PFSK-1 (cell line): ENCODE measurements at regions not wholly inside any gene's neighbourhood (a gene's known extent, or its start where the extent isn't known, plus 50 kb on each side); places are given as distances from the start of the nearest gene placed in this dataset.

Source experiments
- FOXP2 ChIP-seq: optimal IDR thresholded peaks from 2 replicates; pipeline ENCODE3; 2011; ENCODE audit warnings: borderline replicate concordance, control low read depth, inconsistent platforms; ENCODE audit not compliant: insufficient read depth; ENCODE audit errors: extremely low read length, extremely low read depth
- POLR2AphosphoS5 ChIP-seq: IDR thresholded peaks from 2 replicates; pipeline ENCODE4 v1.6.1; 2012; ENCODE audit warnings: low read depth, mild to moderate bottlenecking, control low read depth, low read length, moderate library complexity
- REST ChIP-seq, 2 experiments: IDR thresholded peaks; 2 replicates each; pipeline versions ENCODE4 v1.6.1 to v1.8.0; 2011 to 2012; ENCODE audit warnings: low read depth in 2 of 2, low read length in 2 of 2, control low read depth in 1 of 2, inconsistent platforms in 1 of 2, mild to moderate bottlenecking in 1 of 2, moderate library complexity in 1 of 2; ENCODE audit not compliant: insufficient read depth in 1 of 2
- SIN3A ChIP-seq: IDR thresholded peaks from 2 replicates; pipeline ENCODE4 v1.6.1; 2012; ENCODE audit warnings: mild to moderate bottlenecking, low read length, moderate library complexity, borderline replicate concordance; ENCODE audit not compliant: insufficient read depth
- TAF1 ChIP-seq: IDR thresholded peaks from 2 replicates; pipeline ENCODE4 v1.6.1; 2012; ENCODE audit warnings: low read length, control low read depth, borderline replicate concordance; ENCODE audit not compliant: insufficient read depth

- TF ChIP-seq SIN3A (no peak), POLR2AphosphoS5 (no peak), TAF1 (no peak), FOXP2 (no peak), REST (IDR thresholded peaks at IDR 0.05; ENCODE audit: insufficient read depth in 1 of 2, low read depth in 2 of 2, low read length in 2 of 2) (no peak)
Observed at GRCh38 chr14:98477935-98478334, 794.1 kb downstream of the BCL11B start.
